NOMO-1 treated with dmso at 0.1 percent for 144 hours (cell line): ENCODE measurements at regions not wholly inside any gene's neighbourhood (a gene's known extent, or its start where the extent isn't known, plus 50 kb on each side); places are given as distances from the start of the nearest gene placed in this dataset.
"Not testable (repeated sequence)": the region's sequence is repeated elsewhere in the genome, so short reads cannot be mapped to it uniquely, and the experiment has no call there.

ENCODE experiments used
- DNase-seq: peaks from one replicate; lab custom pipeline; 2025; ENCODE audit not compliant: unreplicated experiment; lab: John Stamatoyannopoulos, UW

DNA sequence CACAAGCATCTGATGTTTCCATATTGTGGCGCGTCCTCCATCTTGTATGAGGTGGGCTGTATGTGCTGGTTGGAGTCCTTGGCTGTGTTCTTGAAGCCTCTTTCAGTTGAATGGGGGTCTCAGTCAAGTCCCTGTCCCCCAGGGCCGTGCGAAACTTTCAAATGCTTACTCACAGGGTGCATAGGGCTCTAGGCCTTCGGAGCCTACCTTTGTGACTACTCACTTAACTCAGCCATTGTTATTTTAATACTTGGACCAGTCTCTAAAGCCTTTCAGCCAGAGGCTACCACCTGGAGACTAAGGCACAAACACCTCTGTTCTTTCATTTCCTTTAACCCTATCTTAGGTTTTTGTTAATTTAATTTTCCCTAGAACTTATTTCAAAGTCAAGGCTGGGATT, 785.9 kb downstream of the GATA3 start:
- DNase-seq, result no peak

DNA sequence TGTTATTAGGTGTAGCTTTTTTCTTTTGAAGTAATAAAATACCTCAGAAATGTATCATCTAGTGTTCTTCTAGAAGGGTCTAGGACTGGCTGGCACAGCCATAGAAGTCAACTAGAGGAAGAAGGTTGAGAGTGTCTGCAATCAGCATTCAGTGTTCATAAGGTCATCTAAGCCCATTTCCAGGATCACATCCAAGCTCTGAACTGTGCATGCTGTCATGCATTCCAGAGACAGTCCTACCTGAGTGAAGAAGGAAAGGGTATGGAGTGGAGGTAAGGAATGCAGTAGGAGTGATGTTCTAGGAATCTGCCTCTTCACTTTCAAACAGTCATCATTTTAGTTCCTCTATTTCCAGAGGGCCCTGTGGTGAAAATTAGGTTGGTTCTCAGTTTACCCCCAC, 789.7 kb downstream of the GATA3 start:
- no peak for DNase-seq

DNA sequence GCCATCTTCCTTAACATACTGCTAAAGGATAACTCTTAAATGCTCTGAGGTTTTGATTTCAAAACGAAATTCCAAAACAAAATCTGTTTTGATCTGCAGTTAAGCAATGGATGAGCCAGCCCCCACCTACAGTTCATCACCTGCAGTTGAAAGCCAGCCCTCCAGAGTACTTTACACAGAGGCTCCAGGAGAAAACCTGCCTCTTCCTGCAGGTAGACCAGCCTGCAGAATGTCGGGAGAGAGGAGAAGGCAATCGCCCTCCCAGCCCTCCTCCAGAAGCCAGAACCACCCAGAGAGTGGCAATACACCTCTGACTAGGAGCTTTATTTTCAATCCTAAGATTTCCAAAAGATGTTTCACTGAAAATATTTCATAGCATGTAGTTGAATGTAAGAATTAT, 798.1 kb downstream of the GATA3 start:
- no peak for DNase-seq

DNA sequence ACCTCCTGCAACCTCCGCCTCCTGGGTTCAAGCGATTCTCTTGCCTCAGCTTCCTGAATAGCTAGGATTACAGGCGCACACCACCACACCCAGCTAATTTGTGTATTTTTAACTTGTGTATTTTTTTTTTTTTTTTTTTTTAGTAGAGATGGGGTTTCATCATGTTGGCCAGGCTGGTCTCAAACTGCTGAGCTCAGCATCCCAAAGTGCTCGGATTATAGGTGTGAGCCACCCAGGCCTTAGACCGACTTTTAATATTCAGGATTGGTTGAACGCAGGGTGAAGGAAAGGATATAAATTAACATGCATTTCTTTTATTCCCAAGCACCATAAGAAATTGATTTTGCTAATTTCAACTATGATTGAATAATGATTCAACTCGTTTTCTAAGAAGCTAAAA, 798.6 kb downstream of the GATA3 start:
- DNase-seq, result no peak

DNA sequence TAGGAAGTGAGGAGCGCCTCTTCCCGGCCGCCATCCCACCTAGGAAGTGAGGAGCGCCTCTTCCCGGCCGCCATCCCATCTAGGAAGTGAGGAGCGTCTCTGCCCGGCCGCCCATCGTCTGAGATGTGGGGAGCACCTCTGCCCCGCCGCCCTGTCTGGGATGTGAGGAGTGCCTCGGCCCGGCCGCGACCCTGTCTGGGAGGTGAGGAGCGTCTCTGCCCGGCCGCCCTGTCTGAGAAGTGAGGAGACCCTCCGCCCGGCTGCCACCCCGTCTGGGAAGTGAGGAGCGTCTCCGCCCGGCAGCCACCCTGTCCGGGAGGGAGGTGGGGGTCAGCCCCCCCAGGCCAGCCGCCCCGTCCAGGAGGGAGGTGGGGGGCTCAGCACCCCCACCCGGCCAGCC, 814.4 kb downstream of the GATA3 start:
- DNase-seq, result not testable (repeated sequence)

DNA sequence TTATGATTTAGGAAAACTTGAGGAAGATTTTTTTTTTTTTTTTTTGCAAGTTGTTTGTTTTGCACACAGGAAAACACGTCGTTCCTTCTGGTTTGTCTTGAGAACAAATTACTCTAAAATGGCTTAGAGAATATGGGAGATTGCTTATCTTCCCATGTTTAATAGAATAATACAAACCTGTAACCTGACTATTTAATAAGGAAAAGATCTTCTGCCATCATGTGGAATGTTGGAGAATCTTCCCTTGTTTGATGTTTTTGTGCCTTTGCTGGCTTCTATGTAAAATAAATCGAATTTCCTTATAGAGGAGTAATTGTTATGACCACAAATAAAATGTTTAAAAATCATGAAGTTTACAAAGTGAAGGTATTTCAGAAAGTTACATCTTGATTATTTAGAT, 818.8 kb downstream of the GATA3 start:
- no peak for DNase-seq

DNA sequence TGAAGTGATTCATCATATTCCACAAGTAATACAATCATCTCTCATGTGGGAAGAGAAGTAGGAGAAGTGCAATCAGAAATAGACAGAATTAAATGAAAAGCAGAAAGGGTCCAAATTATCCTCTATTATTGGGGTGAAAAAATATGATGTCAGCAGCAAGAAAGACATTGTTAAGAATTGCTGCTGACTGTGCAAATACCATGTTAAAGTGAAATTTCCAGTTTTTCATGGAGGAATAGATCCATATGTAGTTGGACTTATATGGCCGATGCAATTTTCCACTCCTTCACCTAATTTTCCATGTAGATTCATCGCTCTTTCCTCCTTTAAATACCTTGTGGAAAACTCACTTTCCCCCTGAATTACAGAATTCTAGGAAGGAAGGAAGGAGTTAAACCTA, 819.8 kb downstream of the GATA3 start:
- no peak for DNase-seq

DNA sequence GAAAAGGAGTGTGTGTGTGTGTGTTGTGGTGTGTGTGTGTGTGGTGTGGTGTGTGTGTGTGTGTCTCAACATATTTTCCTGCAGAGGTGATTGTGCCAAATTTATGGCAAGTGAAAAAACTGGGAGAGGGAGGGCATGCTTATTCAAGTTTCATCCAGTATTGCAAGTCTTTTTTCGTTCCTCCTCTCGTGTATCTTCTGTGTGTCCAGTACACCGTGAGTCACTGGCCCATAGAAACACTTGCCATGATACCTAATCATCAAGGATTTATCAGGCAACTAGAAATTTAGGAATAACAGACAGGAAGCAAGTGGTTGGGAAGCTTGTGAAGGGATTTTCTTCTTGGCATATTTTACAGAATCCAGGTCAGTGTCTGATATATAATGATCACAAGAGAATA, 820.5 kb downstream of the GATA3 start:
- DNase-seq, result no peak

DNA sequence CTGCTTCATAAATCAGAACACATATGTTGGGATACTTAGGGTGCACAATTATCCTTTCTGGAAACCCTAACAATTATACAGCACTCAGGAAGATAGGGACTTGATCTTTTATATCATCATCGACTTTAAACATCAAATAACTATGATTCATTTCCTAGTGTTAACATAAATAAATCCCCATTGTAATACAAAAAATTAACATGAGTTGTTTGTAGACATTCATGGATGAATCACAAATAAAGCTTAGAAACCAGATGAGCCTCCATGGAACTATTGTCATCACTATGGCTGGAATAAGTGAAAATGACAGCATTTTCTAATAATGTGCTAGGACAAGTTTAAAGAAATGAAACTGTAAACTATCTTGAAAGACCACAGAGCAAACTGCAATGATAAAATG, 821.7 kb downstream of the GATA3 start:
- no peak for DNase-seq

DNA sequence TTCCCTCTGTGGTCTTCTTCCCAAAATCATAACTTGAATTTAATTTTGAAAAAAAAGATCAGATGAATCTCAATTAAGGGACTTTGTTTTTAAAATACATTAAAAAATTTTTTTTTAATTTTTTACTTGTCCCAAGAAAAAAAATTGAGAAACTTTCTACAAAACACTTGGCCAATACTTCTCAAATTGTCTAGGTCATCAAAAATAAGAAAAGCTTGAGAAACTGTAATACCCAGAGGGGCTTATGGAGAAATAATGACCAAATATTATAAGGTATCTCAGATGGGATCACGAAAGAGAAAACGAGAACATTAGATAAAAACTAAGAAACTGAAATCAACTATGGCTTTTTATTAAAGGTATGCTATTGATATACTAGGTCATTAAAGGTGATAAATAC, 835.0 kb downstream of the GATA3 start:
- DNase-seq, result no peak

DNA sequence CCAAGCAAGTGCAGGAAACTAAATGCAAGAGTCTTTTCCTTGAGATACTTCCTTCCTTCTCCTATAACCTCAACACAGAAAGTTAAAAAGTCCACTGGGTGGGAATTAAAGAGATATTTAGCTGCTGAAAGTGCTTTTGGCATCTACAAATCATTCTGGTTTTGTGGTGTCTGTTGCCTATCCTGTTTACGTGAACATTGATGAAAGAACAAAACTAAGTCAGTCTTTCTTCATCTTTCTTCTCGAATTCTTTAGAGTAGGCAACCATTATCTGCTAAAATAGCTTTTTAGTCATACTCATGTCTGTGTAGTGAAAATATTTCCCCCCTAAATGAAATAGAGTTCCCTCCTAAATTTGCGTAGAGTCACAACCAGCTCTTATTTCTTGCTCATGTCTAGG, 838.6 kb downstream of the GATA3 start:
- DNase-seq, result no peak

DNA sequence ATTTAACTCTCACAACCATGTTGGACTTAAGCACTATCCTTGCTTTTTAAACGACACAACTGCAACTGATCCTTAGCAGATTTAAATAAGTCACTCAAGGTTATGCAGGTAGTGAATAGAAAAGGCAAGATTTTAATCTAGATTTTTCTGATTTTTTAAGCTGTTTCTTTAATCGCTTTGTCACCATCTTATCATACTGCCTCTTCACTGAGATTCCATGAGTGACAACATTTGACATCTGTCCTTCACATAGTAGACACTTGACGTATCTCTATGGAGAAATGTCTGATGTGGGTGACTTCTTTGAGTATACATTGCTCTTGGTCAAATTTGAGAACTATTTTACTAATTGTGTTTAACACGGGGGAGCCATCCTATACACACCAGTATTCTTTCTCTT, 839.7 kb downstream of the GATA3 start:
- no peak for DNase-seq

DNA sequence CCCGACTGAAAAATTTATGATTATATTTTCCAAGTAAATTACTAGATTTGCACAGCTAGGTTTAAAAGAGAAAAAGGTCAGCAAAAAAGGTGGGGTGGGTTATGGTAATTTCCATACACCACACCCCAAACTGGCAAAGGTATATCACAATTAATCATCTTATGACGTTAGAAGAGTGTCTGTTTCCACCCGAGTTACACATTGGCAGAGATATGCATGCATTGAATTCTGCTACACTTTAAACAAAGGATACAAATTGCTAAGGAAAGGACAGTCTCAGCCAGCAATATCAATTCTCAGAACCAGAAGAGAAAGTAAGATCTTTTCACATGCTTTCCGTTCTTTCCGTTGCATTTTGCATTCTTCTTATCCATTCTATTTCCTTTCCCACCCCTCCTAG, 843.3 kb downstream of the GATA3 start:
- no peak for DNase-seq

DNA sequence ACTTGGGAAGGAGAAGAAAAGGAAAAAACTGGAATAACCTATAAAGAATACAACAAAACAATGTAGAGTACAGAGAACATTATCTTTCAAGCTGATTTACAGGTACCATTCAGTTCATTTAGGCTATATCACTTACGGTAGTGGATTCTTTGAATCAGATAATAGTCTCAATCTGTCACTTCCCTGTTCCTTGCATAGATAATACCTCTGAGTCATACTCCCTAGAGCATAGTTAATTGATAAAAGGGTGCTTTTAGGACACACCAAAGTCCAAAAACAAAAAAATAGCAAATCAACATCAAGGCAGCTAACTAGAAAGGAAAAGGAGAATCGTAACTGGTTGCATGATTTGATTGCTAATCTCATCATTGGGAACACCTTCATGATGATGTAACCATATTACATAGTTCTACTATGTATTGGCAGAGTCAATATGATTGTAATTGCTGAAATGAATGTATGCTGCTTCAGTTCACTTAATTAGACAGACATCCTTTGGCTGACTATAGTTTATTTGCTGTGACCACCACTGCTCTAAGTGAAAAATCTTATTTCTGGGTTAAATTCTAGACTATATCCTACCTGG, 844.4 kb downstream of the GATA3 start:
- DNase-seq, result no peak

DNA sequence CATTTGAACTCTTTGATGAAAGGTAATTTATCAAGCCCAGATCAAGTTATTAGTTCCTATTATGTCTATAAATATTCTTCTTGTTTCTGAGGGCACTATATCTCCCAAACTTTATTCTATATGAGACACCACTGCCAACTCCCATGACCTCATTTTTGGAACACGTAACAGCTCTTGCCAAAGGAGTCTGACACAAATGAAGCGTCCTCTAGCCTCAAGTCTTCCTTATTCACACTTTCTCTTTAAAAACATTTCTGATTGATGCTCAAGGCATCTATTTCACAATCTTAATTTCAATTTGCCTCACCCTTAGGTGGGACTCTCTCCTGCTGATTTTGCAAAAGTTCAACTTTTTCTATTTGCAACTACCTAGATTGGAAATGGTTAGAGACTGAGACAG, 848.4 kb downstream of the GATA3 start:
- no peak for DNase-seq

DNA sequence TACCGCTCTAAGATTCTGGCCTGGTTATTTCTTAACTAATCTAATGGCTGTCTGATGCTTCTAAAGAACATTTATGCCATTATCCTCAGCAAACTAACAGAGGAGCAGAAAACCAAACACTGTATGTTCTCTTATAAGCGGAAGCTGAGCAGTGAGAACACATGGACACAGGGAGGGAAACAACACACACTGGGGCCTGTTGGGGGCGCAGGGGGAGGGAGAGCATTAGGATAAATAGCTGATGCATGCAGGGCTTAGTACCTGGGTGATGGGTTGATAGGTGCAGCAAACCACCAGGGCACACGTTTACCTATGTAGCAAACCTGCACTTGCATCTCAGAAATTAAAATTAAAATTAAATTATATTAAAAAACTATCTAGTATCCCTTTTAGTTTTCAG, 853.5 kb downstream of the GATA3 start:
- DNase-seq, result no peak

DNA sequence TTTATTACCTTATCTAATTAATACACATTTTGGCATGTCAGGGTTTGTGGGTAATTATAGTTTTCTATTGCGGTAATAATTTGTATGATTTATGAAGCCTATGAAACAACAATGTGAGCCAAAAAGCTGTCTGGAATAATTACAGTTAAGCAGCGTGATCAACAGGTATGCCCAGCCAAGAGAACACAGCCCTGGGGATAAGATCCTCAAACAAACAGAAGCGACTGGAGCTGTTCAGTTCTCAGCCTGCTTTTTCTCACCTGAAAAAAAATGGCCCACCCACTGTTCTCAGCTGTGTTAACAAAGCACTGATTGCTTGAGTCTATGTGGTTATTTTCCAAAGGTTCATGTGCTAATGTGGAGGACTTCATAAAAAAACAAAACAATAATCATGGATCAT, 855.8 kb downstream of the GATA3 start:
- no peak for DNase-seq

DNA sequence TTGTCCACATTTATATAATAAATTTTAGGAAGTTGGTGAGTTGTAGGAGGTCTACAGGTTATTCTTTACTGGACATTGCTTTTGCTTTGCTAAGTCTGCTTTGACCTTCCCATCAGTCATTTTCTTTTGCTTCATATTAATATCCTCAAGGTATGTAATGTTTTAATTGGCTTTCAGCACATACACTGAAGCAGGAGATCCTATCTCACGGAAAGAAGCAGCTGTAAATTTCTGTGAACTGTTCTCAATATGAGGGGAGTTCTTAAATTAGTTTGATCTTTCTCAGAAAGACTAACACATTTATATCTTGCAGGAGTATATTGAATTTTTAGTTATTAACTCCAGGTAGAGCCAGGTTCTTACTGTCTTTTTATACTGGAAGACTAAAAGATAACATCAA, 856.5 kb downstream of the GATA3 start:
- no peak for DNase-seq

DNA sequence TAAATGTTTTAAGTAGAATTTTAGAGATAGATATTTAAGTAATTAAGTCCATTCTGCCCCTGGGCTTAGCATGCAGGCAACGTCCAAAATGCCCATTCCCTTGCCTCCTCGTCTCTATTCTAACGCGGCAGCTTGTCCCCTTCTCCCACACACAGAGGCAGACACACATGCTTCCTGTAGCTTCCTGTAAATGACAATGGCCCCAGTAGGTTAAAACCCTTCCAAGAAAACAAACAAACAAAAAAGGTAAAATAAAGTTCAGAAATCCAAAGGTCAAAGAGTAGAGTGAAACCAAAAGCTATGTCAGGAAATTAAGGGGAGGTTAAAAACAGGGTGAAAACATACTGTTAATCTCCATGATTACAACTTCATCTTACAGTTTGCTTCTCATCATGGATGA, 857.6 kb downstream of the GATA3 start:
- DNase-seq, result no peak

DNA sequence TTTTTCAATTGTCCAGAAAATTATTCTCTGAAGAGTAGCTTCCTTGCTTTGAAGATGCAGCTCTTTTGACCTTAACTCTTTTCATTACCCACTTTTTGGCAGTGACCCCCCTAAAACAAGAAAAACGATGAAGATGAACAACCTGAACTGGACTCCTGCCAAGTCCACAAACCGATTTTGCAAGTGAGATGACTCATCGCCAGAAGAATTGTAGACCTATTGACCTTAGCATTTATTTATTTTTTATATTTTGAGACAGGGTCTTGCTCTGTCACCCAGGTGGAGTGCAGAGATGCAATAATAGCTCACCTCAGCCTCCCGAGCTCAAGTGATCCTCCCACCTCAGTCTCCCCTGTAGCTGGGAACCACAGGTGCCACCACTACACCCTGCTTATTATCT, 859.2 kb downstream of the GATA3 start:
- DNase-seq, result no peak

DNA sequence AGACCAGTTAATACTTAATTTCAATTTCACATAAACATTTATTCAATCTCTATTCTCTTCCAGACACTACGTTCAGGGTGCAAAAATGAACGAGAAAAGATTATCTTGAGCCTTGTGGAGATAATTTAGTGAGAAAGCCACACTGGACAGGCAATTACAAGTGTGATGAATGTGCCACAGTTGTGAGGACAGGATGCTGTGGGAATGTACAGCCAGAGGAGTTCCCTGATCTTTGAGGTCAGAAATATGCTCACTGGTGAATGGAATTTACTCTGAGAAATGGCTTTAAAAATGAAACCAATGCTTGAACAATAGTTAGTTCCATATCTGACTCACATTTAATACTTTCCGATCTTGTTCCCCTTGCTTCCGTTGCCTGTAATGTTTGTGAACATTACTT, 864.8 kb downstream of the GATA3 start:
- DNase-seq, result no peak

DNA sequence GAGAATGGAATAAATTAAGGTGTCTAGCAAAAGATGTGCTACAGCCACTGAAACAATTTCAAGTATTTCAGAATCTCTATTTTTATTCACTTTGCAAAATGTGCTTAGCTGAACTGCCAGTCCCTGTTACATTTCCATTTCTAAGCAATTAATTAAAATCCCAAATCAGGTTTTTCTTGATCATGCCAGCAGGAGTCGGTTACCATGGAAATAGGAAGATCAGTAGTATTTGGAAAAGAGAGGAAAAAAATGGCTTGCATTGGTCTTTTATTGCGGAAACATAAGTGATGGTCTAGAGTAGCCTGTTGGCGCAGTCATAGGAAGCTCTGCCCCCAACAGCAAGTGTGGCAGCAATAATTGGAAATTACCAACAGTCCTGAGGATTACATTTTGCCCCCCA, 867.1 kb downstream of the GATA3 start:
- no peak for DNase-seq

DNA sequence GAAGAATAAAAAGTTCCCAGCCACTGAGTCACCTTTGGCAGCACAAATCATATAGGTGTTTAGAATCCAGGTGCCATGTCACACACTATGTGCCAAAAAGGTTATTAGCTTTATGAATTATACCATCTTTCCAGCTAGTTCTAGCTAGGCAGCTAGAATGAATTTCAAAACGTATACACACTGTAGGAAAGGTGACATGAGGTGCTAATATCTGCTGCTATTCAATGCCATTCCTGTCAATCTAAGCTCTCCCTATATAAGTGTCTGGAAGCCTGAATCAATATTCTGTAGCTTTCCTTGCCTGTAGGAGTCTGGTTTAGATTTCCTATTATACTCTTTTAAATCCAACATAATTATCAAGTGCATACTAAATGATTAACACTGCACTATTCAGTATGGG, 868.6 kb downstream of the GATA3 start:
- DNase-seq, result no peak

DNA sequence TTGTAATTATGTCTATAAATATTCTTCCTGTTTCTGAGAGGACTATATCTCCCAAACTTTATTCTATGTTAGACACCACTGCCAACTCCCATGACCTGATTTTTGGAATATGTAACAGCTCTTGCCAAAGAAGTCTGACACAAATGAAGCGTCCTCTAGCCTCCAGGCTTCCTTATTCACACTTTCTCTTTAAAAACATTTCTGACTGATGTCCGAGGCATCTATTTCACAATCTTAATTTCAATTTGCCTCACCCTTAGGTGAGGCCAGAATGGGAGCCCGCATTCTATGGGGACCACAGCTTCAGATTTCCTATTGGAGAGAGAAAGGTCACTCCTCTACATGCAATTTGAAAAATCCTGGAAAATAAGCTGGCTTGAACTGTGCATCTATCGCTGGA, 873.2 kb downstream of the GATA3 start:
- no peak for DNase-seq
